CD4-positive, alpha-beta T cell (primary cell): ENCODE measurements at regions not wholly inside any gene's neighbourhood (a gene's known extent, or its start where the extent isn't known, plus 50 kb on each side); places are given as distances from the start of the nearest gene placed in this dataset.
A peak's percentile ranks its signal among the peaks of the same experiment; 100 is the strongest.

ENCODE experiments used
- ATAC-seq: fragments of 200-7000 bp; cut with Tn5 transposase; one replicate; pipeline ENCODE4 v1.10.0; 2022; ENCODE audit warnings: mild to moderate bottlenecking; ENCODE audit not compliant: poor library complexity
- CTCF ChIA-PET: fragments of 350-600 bp; sonication (Branson Sonifier 250); formaldehyde crosslinking; loops from one replicate; lab custom pipeline; 2021; ENCODE audit warnings: antibody characterized with exemption, inconsistent platforms; lab: Charles Lee
- POLR2A ChIA-PET: fragments of 350-600 bp; sonication (Branson Sonifier 250); formaldehyde crosslinking; loops from one replicate; lab custom pipeline; 2021; ENCODE audit warnings: antibody characterized with exemption, inconsistent platforms; lab: Charles Lee
- DNase-seq, 14 experiments: peaks; one replicate each; pipeline ENCODE4 v3.0.0-alpha.2; 2013 to 2020; ENCODE audit warnings: mixed read lengths in 2 of 14
- H3K27ac ChIP-seq, 2 donors: one replicate each; pipeline versions ENCODE4 v1.5.1 to v1.7.0; 2013; ENCODE audit warnings: low read length in 2 of 2, low read depth in 1 of 2, mild to moderate bottlenecking in 1 of 2
- H3K27me3 ChIP-seq, 2 experiments: 1 replicate in 1 of 2; 2 replicates in 1 of 2; pipeline versions ENCODE4 v1.6.1 to v1.7.0; 2013; ENCODE audit warnings: low read length in 2 of 2, control low read depth in 1 of 2, mild to moderate bottlenecking in 1 of 2, moderate library complexity in 1 of 2; ENCODE audit not compliant: insufficient read depth in 2 of 2, control insufficient read depth in 1 of 2
- H3K36me3 ChIP-seq: one replicate; pipeline ENCODE4 v1.6.1; 2013; ENCODE audit warnings: low read length, control low read depth; ENCODE audit not compliant: insufficient read depth
- H3K4me1 ChIP-seq: one replicate; pipeline ENCODE4 v1.6.1; 2013; ENCODE audit warnings: low read length, control low read depth; ENCODE audit not compliant: insufficient read depth
- H3K4me3 ChIP-seq: one replicate; pipeline ENCODE4 v1.5.1; 2013; ENCODE audit warnings: mild to moderate bottlenecking, low read length, moderate library complexity
- H3K9me3 ChIP-seq, 2 experiments: 1 replicate in 1 of 2; 2 replicates in 1 of 2; pipeline versions ENCODE4 v1.6.1 to v1.7.0; 2013; ENCODE audit warnings: low read length in 2 of 2, mild to moderate bottlenecking in 2 of 2, control low read depth in 1 of 2, moderate library complexity in 1 of 2; ENCODE audit not compliant: control insufficient read depth in 1 of 2, insufficient read depth in 1 of 2
- H3K27ac Mint-ChIP-seq: one replicate; pipeline ENCODE4 v1.8.0; 2020; ENCODE audit warnings: mixed read lengths
- H3K27me3 Mint-ChIP-seq: one replicate; pipeline ENCODE4 v1.8.0; 2021; ENCODE audit warnings: mixed read lengths
- H3K36me3 Mint-ChIP-seq: one replicate; pipeline ENCODE4 v1.8.0; 2021; ENCODE audit warnings: low read depth, mixed read lengths
- H3K4me1 Mint-ChIP-seq: one replicate; pipeline ENCODE4 v1.8.0; 2021; ENCODE audit warnings: low read depth, mixed read lengths
- H3K4me3 Mint-ChIP-seq: one replicate; pipeline ENCODE4 v1.8.0; 2020; ENCODE audit warnings: mild to moderate bottlenecking, mixed read lengths
- H3K9me3 Mint-ChIP-seq: one replicate; pipeline ENCODE4 v1.8.0; 2020; ENCODE audit warnings: mixed read lengths
- intact Hi-C, 2 experiments: fragments of 100-400 bp; cut with DNase I in 1 of 2; cut with micrococcal nuclease in 1 of 2; formaldehyde crosslinking; loops; one replicate each; pipeline versions ENCODE4 v1.15.1 to v1.9.0; 2023 to 2025; cut with DNase I, micrococcal nuclease
- TF ChIP-seq, protein P1 (sequence below): fragments of 200-600 bp; IDR thresholded peaks from one replicate; pipeline ENCODE4 v1.8.0; 2022; ENCODE audit warnings: antibody characterized with exemption, mild to moderate bottlenecking

DNA sequence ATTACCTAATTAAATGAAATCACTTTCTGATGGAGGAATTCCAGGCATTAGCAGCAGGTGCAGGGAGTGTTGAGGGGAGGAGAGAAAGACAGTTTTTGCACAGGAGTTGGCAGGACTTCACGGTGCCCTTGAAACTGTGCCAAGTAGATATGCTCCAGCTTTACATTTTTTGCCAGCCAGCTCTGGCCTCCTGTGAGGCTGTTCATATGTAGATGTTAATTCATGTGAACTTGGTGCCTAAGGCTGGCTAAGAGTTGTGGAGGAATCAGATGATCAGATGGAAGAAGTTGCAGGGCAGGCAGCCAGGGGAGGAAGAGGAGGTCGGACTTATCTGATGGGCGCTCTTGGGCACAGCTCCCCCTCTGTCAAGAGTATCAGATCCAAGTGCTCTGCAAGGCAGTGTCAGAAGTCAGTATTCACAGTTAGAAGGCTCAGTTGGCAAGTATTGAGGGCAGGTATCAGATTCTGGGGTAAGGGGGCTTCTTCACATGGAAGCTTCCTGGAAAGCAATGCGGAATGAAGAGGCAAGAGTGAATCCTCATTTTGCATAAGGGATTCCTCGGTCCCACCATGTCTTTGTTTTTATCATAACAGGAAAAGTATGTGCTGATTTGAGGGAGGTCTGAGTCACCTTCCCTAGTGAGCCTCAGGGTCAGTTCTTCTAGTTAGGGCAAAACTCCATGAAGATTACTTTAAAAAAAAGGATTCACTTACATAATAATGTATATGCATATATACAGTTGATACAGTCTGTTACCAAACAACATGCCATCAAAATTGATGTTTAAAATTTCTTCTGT is 172.6 kb upstream of the UMPS start:
- no peaks in the 10 kb centered on the region for H3K36me3 Mint-ChIP-seq
- Histone ChIP-seq H3K9me3 (no peaks in the 10 kb centered on the region), H3K27me3 (peaks cover 11 to 36% of the 10 kb centered on the region in 2 experiments), H3K4me3 (no peak overlapping the region), H3K27ac (no peak overlapping the region), H3K36me3 (no peaks in the 10 kb centered on the region), H3K4me1 (peaks cover 4% of the 10 kb centered on the region)
- intact Hi-C loops: no loop called here
- ATAC-seq (no peak), DNase-seq (no peak)
- H3K4me1 Mint-ChIP-seq: peaks cover 6% of the 10 kb centered on the region
- H3K27me3 Mint-ChIP-seq: peaks cover 58% of the 10 kb centered on the region
- TF ChIP-seq, protein P1, sequence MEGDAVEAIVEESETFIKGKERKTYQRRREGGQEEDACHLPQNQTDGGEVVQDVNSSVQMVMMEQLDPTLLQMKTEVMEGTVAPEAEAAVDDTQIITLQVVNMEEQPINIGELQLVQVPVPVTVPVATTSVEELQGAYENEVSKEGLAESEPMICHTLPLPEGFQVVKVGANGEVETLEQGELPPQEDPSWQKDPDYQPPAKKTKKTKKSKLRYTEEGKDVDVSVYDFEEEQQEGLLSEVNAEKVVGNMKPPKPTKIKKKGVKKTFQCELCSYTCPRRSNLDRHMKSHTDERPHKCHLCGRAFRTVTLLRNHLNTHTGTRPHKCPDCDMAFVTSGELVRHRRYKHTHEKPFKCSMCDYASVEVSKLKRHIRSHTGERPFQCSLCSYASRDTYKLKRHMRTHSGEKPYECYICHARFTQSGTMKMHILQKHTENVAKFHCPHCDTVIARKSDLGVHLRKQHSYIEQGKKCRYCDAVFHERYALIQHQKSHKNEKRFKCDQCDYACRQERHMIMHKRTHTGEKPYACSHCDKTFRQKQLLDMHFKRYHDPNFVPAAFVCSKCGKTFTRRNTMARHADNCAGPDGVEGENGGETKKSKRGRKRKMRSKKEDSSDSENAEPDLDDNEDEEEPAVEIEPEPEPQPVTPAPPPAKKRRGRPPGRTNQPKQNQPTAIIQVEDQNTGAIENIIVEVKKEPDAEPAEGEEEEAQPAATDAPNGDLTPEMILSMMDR: no peak
- CTCF ChIA-PET: no interaction called here
- H3K9me3 Mint-ChIP-seq: no peaks in the 10 kb centered on the region
- no peak overlapping the region for H3K4me3 Mint-ChIP-seq
- H3K27ac Mint-ChIP-seq: no peak overlapping the region
- POLR2A ChIA-PET: no interaction called here

DNA sequence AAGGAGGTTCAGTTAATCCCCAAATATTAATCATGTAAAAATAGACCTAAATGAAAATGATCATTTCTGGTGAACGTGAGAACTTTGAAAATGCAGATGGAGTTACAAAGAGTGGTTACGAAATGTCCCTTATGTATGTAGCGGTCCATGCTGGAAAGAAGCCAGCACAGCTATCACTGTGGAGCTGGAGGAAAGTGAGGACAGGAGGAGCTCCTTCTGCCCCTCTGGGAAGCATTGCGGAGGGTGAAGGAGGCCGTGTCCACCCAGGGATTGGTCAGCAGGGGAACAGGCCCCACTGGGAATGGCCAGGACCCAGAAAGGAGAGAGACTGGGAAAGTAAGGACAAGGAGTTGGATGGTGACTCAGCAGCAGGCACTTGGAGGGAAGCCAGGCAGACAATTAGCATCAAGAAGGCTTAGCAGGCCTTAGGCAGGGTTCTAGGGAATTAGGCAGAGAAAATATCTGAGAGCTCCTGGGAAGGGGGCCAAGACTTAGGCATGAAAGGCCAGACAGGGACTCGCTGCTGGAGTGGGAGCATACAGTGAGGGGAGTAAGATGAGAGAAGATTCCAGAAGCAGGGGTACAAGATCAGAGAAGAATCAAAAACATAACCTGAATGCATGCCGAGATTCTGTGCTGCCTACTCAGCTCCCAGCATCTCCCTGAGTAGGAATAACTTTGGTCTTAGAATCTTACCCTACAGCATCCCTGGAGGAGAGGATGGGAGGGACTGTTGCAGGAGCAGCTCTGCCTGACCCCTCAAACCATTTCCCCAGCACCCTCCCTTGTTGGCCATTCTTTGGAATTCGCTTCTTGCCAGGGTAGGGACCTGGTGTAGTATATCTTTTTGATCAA is 171.0 kb upstream of the UMPS start:
- intact Hi-C loops: no loop called here
- no peaks in the 10 kb centered on the region for H3K36me3 Mint-ChIP-seq
- ChIA-PET CTCF (interaction anchor here (1.3 kb wide), 1 partner anchor 8 kb away, joined by 5 read pairs; no protein-coding TSS in a partner anchor), POLR2A (no interaction called here)
- TF ChIP-seq, protein P1: no peak
- H3K36me3 ChIP-seq: no peaks in the 10 kb centered on the region
- H3K4me3 Mint-ChIP-seq: no peak overlapping the region
- no peaks in the 10 kb centered on the region for H3K9me3 ChIP-seq
- H3K9me3 Mint-ChIP-seq: no peaks in the 10 kb centered on the region
- H3K4me1 ChIP-seq: peaks cover 4% of the 10 kb centered on the region
- H3K4me1 Mint-ChIP-seq: no peaks in the 10 kb centered on the region
- H3K27me3 Mint-ChIP-seq: peaks cover 51% of the 10 kb centered on the region
- no peak overlapping the region for H3K27ac ChIP-seq
- peaks cover 9 to 25% of the 10 kb centered on the region in 2 experiments for H3K27me3 ChIP-seq
- DNase-seq (no peak), ATAC-seq (no peak)
- H3K27ac Mint-ChIP-seq: no peak overlapping the region
- no peak overlapping the region for H3K4me3 ChIP-seq

DNA sequence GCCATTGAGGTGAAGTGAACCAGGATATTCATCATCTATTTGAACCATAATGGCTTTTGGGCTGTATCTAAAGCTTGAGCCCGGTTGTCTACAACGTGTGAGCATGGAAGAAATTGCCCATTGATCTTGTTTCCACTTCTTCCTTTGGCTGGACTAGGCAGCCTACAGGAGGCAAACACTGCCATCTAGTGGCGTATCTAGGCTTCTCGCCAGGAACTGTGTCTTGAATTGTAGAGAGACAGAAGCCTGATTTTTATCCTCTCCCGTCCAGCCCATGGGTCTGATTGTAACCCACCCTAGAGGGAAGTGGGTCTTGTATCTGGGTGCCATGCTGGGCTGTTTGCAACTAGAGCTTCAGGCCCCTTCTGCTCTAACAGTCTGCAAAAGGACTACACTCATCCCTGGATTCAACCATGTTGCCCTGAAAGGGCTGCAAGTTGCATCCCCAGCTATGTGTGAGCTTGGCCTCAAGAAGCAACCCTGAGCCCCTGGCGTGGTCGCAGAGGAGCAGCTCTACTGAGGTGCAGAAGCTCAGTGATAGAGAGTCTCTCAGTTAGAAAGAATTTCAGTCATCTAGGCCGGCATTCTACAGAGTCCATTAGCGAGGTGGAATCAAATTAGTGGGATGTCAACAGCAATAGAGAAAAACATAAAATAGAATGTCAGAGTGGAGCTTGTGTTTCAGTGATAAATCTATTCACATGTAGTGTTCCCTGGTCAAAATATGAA is 170.2 kb upstream of the UMPS start:
- intact Hi-C loops: loop anchor here in 1 of 2 experiments (10.0 kb wide), 1 partner anchor 345 kb away; no protein-coding TSS in a partner anchor

More for the DNA sequence above, 170.2 kb upstream of the UMPS start:
- Mint-ChIP-seq H3K4me1 (no peaks in the 10 kb centered on the region), H3K36me3 (no peaks in the 10 kb centered on the region), H3K4me3 (no peak overlapping the region), H3K27ac (no peak overlapping the region), H3K9me3 (no peaks in the 10 kb centered on the region), H3K27me3 (peaks cover 49% of the 10 kb centered on the region)
- H3K27ac ChIP-seq: no peak overlapping the region
- no peaks in the 10 kb centered on the region for H3K36me3 ChIP-seq
- no peak overlapping the region for H3K4me3 ChIP-seq
- no peaks in the 10 kb centered on the region for H3K9me3 ChIP-seq
- ATAC-seq: peak; percentile 57
- peaks cover 4% of the 10 kb centered on the region for H3K4me1 ChIP-seq
- peaks cover 9 to 17% of the 10 kb centered on the region in 2 experiments for H3K27me3 ChIP-seq
- ChIA-PET CTCF (interaction anchor here (1.3 kb wide), 1 partner anchor 9 kb away, joined by 5 read pairs; no protein-coding TSS in a partner anchor), POLR2A (no interaction called here)
- TF ChIP-seq, protein P1: peak; percentile 91
- peak; percentile 19 to 71 (median 40) for DNase-seq
